Ishikawa (cell line): ENCODE measurements at regions not wholly inside any gene's neighbourhood (a gene's known extent, or its start where the extent isn't known, plus 50 kb on each side); places are given as distances from the start of the nearest gene placed in this dataset.

Experiments
- CEBPB ChIP-seq: IDR thresholded peaks from 2 replicates; pipeline ENCODE4 v1.6.1; 2012
- EGR1 ChIP-seq: IDR thresholded peaks from 2 replicates; pipeline ENCODE4 v1.6.1; 2012
- RAD21 ChIP-seq: IDR thresholded peaks from 2 replicates; pipeline ENCODE4 v1.6.1; 2012; ENCODE audit warnings: low read depth
- TAF1 ChIP-seq: IDR thresholded peaks from 2 replicates; pipeline ENCODE4 v1.6.1; 2012; ENCODE audit warnings: low read depth, mild to moderate bottlenecking
- TF ChIP-seq, protein P1 (sequence below): IDR thresholded peaks from 2 replicates; pipeline ENCODE4 v1.6.1; 2012
- TF ChIP-seq, protein P2 (sequence below): IDR thresholded peaks from 2 replicates; pipeline ENCODE4 v1.6.1; 2012; ENCODE audit warnings: low read depth, mild to moderate bottlenecking

- TF ChIP-seq, protein P1, sequence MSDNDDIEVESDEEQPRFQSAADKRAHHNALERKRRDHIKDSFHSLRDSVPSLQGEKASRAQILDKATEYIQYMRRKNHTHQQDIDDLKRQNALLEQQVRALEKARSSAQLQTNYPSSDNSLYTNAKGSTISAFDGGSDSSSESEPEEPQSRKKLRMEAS, result no peak
- TF ChIP-seq, protein P2, sequence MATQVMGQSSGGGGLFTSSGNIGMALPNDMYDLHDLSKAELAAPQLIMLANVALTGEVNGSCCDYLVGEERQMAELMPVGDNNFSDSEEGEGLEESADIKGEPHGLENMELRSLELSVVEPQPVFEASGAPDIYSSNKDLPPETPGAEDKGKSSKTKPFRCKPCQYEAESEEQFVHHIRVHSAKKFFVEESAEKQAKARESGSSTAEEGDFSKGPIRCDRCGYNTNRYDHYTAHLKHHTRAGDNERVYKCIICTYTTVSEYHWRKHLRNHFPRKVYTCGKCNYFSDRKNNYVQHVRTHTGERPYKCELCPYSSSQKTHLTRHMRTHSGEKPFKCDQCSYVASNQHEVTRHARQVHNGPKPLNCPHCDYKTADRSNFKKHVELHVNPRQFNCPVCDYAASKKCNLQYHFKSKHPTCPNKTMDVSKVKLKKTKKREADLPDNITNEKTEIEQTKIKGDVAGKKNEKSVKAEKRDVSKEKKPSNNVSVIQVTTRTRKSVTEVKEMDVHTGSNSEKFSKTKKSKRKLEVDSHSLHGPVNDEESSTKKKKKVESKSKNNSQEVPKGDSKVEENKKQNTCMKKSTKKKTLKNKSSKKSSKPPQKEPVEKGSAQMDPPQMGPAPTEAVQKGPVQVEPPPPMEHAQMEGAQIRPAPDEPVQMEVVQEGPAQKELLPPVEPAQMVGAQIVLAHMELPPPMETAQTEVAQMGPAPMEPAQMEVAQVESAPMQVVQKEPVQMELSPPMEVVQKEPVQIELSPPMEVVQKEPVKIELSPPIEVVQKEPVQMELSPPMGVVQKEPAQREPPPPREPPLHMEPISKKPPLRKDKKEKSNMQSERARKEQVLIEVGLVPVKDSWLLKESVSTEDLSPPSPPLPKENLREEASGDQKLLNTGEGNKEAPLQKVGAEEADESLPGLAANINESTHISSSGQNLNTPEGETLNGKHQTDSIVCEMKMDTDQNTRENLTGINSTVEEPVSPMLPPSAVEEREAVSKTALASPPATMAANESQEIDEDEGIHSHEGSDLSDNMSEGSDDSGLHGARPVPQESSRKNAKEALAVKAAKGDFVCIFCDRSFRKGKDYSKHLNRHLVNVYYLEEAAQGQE, result no peak
- TF ChIP-seq CEBPB (no peak), RAD21 (no peak), EGR1 (no peak), TAF1 (no peak)
Observed at GRCh38 chr3:111311126-111311525, 230.9 kb upstream of the CD96 start.
